GM19351 (cell line): ENCODE measurements at regions not wholly inside any gene's neighbourhood (a gene's known extent, or its start where the extent isn't known, plus 50 kb on each side); places are given as distances from the start of the nearest gene placed in this dataset.
A peak's percentile ranks its signal among the peaks of the same experiment; 100 is the strongest.

Experiments
- ATAC-seq: cut with Tn5 transposase; IDR thresholded peaks from one replicate; pipeline ENCODE4 v1.9.1; 2021; ENCODE audit warnings: mild to moderate bottlenecking, moderate library complexity; ENCODE audit not compliant: unreplicated experiment

GRCh38 chrX:113947548-113947947 is 636.3 kb upstream of the HTR2C start:
- no peak for ATAC-seq

- no peak for ATAC-seq
Observed at GRCh38 chrX:113935518-113935917, 648.4 kb upstream of the HTR2C start.

GRCh38 chrX:113933931-113934330 is 650.0 kb upstream of the HTR2C start:
- no peak for ATAC-seq

- peak; percentile 89 for ATAC-seq
Observed at GRCh38 chrX:113929004-113929403, 654.9 kb upstream of the HTR2C start.

- peak; percentile 79 for ATAC-seq
Observed at GRCh38 chrX:113920661-113921060, 663.2 kb upstream of the HTR2C start.

- ATAC-seq, result peak; percentile 57
Observed at GRCh38 chrX:113919387-113919786, 664.5 kb upstream of the HTR2C start.

- ATAC-seq, result no peak
Observed at GRCh38 chrX:113906168-113906567, 677.7 kb upstream of the HTR2C start.

GRCh38 chrX:113892891-113893290 is 691.0 kb upstream of the HTR2C start:
- no peak for ATAC-seq

- ATAC-seq, result no peak
Observed at GRCh38 chrX:113892401-113892800, 691.5 kb upstream of the HTR2C start.

- no peak for ATAC-seq
Observed at GRCh38 chrX:113873056-113873455, 710.8 kb upstream of the HTR2C start.

GRCh38 chrX:113868711-113869110 is 715.2 kb upstream of the HTR2C start:
- no peak for ATAC-seq

GRCh38 chrX:113868177-113868576 is 715.7 kb upstream of the HTR2C start:
- ATAC-seq, result no peak

- ATAC-seq, result no peak
Observed at GRCh38 chrX:113849408-113849807, 734.5 kb upstream of the HTR2C start.

- no peak for ATAC-seq
Observed at GRCh38 chrX:113833096-113834055, 750.5 kb upstream of the HTR2C start.

GRCh38 chrX:113828470-113828869 is 755.4 kb upstream of the HTR2C start:
- ATAC-seq, result no peak

GRCh38 chrX:113818346-113818745 is 765.5 kb upstream of the HTR2C start:
- no peak for ATAC-seq

- ATAC-seq, result no peak
Observed at GRCh38 chrX:113804819-113805218, 779.1 kb upstream of the HTR2C start.

GRCh38 chrX:113804291-113804690 is 779.6 kb upstream of the HTR2C start:
- no peak for ATAC-seq

GRCh38 chrX:113802837-113803236 is 781.0 kb upstream of the HTR2C start:
- no peak for ATAC-seq

- ATAC-seq, result no peak
Observed at GRCh38 chrX:113800955-113801354, 782.9 kb upstream of the HTR2C start.

GRCh38 chrX:113793563-113793962 is 790.3 kb upstream of the HTR2C start:
- ATAC-seq, result no peak

- ATAC-seq, result no peak
Observed at GRCh38 chrX:113790987-113791386, 792.9 kb upstream of the HTR2C start.

- ATAC-seq, result peak; percentile 80
Observed at GRCh38 chrX:113784754-113785153, 799.1 kb upstream of the HTR2C start.
